GM13977 (cell line): ENCODE measurements at regions not wholly inside any gene's neighbourhood (a gene's known extent, or its start where the extent isn't known, plus 50 kb on each side); places are given as distances from the start of the nearest gene placed in this dataset.

Experiments used
- DNase-seq: peaks from one replicate; pipeline ENCODE4 v3.0.0; 2012; ENCODE audit warnings: low spot score
- in situ Hi-C: fragments of 300-500 bp; cut with MboI; formaldehyde crosslinking; loops from one replicate; pipeline ENCODE4 v1.12.0; 2022; ENCODE audit warnings: low sequenced_read_pairs, low pct_unique_long_range_greater_than_20kb, mixed read lengths, inconsistent platforms; ENCODE audit not compliant: unreplicated experiment
- TF ChIP-seq, protein P1 (sequence below): IDR thresholded peaks from 2 replicates; pipeline ENCODE4 v1.5.1; 2012; ENCODE audit warnings: mild to moderate bottlenecking, control low read depth; ENCODE audit not compliant: insufficient read depth; ENCODE audit errors: extremely low read depth, missing control alignments

DNA sequence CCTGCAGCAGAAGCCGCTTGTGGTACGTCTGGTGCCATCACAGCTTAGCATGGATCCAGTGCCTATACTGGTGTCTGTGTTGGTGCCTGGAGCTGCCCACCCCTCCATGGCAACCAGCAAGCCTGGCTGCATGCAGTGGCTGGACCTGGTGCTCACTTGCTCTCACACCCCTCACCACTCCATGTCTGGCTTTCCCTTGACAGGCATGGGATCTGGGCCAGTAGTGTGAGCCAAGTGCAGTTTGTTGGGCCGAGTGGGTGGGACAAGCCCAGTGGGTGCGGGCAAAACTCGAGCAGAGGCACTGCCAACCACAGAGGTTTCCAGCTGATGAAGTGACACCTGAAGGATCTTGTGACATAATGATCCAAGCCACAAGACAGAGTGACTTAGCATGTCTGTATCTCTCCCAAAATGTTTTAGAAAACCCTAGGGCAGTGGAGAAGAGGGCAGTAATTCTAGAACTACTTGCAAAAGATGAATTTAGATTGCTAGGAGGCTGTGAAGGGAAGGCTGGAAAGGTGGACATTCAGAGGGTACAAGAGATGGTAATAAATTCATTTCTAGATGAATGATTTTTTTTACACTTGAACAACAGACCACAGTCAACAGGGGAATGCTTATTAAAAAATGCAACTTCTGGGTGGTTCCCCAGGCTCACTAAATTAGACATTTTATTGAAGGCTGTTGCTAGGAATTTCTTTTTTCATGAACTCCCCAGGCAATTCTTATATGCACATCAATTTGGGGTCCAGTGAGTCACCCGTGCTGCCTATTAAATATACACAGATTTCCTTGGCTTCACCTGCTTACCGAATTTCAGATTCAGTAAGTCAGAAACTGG is 660.3 kb downstream of the TLR4 start:
- TF ChIP-seq, protein P1, sequence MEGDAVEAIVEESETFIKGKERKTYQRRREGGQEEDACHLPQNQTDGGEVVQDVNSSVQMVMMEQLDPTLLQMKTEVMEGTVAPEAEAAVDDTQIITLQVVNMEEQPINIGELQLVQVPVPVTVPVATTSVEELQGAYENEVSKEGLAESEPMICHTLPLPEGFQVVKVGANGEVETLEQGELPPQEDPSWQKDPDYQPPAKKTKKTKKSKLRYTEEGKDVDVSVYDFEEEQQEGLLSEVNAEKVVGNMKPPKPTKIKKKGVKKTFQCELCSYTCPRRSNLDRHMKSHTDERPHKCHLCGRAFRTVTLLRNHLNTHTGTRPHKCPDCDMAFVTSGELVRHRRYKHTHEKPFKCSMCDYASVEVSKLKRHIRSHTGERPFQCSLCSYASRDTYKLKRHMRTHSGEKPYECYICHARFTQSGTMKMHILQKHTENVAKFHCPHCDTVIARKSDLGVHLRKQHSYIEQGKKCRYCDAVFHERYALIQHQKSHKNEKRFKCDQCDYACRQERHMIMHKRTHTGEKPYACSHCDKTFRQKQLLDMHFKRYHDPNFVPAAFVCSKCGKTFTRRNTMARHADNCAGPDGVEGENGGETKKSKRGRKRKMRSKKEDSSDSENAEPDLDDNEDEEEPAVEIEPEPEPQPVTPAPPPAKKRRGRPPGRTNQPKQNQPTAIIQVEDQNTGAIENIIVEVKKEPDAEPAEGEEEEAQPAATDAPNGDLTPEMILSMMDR: no peak
- no peak for DNase-seq
- in situ Hi-C loops: no loop called here

DNA sequence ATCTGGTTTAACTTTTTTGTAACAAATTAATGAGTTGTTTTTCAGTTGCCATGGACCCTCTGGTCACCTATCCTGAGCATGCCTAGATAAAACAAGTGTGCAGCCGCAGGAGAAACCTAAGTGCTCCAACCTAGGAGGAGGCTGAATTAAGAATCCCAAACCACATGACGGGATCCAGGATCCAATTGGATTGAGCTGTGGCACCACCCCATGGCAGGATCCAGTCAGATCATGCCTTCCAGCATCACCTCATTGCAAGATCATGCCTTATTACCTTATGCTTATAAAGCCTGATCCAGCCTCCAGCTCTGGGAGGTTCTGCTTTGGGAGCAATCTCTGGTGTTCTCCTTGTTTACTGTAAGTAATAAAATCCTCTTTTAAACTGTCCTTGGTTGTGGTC is 662.0 kb downstream of the TLR4 start:
- in situ Hi-C loops: no loop called here
- DNase-seq: no peak
- TF ChIP-seq, protein P1: no peak

DNA sequence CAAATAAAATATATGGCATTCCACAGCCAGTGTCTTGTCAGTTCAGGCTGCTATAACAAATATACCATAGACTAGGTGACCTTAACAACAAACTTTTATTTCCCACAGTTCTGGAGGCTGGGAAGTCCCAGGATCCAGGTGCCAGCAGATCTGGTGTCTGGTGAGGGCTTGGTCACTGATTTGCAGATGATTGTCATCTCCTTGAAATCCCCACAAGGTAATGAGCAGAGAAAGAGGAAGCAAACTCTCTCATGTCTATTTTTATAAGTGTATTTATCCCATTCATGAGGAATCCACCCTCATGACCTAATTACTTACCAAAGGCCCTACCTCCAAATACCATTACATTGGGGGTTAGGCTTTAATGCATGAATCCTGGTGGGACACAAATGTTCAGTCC is 663.2 kb downstream of the TLR4 start:
- in situ Hi-C loops: no loop called here
- TF ChIP-seq, protein P1: no peak
- no peak for DNase-seq

DNA sequence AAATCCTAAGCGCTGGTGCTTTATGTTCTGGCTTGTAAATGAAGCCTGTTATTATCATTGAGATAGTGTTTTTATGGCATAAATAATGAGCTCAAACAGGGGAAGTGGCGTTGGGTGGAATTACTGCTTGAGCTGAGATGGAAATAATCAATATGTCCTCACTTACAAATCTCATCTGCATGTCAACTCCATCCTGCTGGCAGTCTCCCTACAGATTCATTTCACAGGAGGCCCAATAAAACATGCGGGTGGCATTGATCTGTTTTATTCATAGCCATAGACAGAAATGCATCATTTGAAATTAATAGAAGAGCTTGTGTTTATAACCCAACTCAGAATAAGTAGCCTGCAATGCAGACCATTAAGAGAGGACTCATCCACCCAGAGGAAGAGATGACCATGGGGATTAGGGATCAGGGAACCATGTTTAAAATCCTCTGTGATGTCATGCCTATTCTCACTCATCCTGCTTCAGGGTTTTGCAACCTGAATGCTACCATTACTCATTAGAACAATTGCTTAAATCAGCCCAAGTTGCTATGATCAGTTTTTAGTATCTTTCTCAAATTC is 680.4 kb downstream of the TLR4 start:
- in situ Hi-C loops: no loop called here
- TF ChIP-seq, protein P1: no peak
- no peak for DNase-seq

DNA sequence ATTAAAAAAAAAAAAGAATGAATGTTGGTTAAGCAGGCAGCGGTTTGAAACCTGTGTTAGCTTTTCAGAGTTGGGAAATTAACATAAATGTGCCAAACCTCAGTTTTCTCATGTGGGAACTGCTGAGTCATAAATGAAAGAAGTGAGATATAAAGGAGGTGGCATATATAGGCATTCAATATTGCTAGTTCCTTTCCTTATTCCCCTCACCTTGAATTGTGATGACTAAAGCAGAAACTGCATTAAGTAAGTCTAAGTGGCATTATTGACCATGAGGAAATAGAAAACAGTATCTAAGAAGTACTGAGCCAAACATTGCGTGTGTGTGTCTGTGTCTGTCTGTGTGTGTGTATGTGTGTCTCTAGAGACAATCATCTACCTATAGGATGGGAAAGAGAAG is 691.2 kb downstream of the TLR4 start:
- in situ Hi-C loops: no loop called here
- DNase-seq: no peak
- TF ChIP-seq, protein P1: no peak

DNA sequence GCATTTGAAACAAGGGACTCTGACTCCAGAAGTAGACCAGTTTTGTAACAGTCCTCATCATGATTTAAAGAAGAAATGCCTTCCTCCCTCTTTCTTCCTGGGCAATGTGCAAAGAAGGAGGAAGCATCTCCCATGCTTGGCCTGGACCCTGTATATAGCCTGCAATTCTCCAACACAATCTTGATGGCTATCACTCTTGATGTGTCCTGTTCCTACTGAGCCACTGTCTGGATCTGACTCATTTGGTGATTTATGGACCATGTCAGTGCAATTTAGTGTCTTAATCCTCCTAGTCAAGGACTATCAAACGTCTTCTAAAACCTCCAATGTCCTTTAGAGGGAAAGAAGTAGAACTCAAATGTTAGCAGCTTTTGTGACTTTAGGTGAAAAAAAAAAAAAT is 697.3 kb downstream of the TLR4 start:
- in situ Hi-C loops: no loop called here
- no peak for DNase-seq
- TF ChIP-seq, protein P1: no peak
